ENCODE measurements at regions not wholly inside any gene's neighbourhood (a gene's known extent, or its start where the extent isn't known, plus 50 kb on each side); places are given as distances from the start of the nearest gene placed in this dataset.
"Not testable (repeated sequence)": the region's sequence is repeated elsewhere in the genome, so short reads cannot be mapped to it uniquely, and the experiment has no call there.

DNA sequence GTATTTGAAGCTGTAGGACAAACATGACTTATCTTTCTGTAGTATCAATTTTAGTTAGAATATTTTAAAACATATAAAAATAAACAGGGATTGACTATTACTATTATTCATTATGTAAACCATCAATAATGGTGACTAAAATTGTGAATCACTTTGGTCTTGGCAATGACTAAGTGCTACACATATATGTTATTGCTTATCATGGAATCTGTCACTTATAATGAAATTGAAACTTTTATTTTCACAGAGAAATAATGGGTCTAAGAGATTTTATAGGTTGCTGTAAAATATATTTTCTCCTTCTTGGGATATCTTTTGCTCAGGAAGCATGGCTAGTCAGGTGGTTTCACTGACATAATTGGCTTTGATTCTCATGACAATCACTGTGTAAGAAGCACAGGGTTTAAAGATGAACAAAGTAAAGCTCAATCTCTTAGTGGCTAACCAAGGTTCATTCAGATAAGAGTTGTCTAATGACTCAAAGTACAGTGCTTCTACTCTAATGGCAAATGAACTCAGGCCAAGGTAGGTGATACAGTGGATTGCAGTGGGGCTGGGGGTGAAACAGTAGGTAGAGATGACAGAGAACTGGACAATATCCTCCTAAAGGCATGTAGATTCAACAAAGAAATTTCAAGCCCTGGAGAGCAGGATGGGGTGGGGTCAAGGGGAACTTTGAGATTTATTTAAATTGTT is 98.6 kb upstream of the FANCL start:
- no peak for DNase-seq

DNA sequence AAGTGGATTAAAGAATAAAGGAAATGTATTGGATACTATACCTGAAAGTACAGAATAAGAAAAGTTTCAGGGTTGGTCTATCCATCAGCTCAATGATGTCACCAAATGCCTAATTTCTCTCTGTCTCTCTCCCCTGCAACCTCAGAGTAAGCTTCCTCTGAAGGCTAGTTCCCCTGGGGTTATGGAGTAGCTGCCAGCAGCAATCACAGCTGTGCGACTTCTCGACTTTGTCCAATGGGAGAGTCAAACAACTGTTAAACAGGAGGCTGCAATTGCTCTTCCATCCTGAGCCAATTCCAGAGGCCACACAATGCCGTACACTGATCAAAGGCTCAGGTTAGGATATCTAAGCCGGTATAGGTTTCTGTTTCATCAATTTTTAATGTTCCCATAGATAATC is 95.3 kb upstream of the FANCL start:
- no peak for DNase-seq

DNA sequence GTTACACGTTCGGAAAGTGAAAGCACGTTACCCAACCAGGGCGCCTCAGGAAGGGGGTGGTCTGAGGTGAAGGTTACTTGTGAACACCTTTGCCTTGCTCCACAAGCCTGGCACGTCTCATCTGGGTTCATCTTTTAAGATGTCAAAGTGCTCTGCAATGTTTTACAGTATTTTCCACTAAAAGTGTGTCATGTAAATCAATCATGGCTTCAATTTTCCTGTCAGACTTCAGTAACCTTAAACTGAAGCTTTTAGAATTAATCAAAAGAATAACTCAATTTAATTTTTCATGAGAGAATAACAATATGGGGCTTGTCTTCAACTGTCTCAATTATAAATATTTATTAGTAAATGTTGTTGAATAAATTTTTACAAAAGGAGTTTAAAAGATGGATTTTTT is 93.3 kb upstream of the FANCL start:
- DNase-seq: no peak

DNA sequence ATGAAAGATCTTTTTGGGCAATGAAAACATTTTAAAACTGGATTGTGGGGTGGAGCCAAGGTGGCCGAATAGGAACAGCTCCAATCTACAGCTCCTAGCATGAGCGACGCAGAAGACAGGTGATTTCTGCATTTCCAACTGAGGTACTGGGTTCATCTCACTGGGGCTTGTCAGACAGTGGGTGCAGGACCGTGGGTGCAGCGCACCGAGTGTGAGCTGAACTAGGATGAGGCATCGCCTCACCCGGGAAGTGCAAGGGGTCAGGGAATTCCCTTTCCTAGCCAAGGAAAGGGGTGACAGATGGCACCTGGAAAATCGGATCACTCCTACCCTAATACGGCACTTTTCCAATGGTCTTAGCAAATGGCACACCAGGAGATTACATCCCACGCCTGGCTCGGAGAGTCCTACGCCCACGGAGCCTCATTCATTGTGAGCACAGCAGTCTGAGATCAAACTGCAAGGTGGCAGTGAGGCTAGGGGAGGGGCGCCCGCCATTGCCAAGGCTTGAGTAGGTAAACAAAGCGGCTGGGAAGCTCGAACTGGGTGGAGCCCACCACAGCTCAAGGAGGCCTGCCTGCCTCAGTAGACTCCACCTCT is 84.3 kb upstream of the FANCL start:
- not testable (repeated sequence) for DNase-seq

- DNase-seq: no peak
These were observed 78.4 kb upstream of the FANCL start for GRCh38 chr2:58319481-58319880.

DNA sequence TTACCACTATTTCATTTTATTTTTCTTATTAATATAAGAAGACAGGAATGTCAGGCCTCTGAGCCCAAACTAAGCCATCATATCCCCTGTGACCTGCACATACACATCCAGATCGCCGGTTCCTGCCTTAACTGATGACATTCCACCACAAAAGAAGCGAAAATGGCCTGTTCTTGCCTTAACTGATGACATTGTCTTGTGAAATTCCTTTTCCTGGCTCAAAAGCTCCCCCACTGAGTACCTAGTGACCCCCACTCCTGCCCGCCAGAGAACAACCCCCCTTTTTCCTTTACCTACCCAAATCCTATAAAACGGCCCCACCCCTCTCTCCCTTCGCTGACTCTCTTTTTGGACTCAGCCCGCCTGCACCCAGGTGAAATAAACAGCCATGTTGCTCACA is 77.8 kb upstream of the FANCL start:
- DNase-seq: not testable (repeated sequence)

GRCh38 chr2:58313926-58314325 is 72.8 kb upstream of the FANCL start:
- DNase-seq: no peak

DNA sequence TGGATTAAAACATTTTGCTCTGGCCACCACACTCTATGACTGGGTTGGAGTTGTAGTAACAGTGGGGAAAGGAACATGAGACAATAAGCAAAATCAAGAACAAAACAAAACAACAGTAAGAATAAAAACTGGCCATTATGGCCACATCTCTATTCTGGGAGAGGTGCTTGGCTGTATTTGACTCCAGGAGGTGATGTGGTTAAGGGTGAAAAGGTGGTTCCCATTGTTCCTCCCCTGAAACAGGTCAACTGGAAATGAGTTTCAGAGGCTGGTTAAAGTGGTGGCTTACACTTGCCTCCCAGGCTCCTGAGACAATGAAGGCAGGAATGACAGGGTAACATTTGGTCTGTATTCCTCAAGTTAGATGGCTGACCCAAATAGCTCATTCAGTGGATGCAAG is 67.3 kb upstream of the FANCL start:
- no peak for DNase-seq

DNA sequence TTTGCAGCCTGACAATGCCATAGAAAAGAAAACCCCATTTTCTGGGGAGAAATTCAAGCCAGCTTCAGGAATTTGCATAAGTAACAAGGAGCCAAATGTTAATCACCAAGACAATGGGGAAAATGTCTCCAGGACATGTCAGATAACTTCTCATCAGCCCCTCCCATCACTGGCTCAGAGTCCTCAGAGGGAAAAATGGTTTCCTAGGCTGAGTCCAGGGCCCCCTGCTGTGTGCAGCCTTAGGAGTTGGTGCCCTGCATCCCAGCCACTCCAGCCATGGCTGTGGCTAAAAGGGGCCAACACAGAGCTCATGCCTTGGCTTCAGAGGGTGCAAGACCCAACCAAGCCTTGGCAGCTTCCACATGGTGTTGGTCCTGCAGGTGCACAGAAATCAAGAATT is 63.7 kb upstream of the FANCL start:
- no peak for DNase-seq

DNA sequence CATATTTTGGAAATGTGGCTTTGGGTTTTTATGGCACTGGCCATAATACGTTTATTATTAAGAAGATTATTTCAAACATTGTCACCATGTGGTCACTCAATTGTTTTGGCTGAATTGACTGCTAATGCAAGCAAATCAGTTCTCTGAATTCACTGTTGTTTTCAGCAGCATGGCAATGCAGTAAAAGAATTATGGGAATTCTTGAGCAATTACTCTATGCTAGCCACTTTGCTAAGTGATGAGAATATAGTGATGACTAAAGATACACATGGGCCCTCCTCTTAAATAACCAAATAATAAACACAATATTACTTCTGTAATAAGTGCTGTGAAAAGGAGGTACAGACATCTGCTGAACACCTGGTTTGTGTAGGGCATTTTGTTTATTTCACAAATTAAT is 58.0 kb upstream of the FANCL start:
- no peak for DNase-seq

- DNase-seq: no peak
These were observed 51.9 kb upstream of the FANCL start for GRCh38 chr2:58293056-58293455.

- DNase-seq: no peak
These were observed 50.8 kb upstream of the FANCL start for GRCh38 chr2:58291726-58292438.
